ENCODE measurements at regions not wholly inside any gene's neighbourhood (a gene's known extent, or its start where the extent isn't known, plus 50 kb on each side); places are given as distances from the start of the nearest gene placed in this dataset.

- Histone ChIP-seq H2AFZ (ENCODE audit: low read depth, low read length) (no peak overlapping the region), H4K20me1 (replicated peaks; ENCODE audit: control insufficient read depth, insufficient read depth, low read length) (no peaks in the 10 kb centered on the region), H3K79me2 (ENCODE audit: control insufficient read depth, insufficient read depth, low read length) (no peaks in the 10 kb centered on the region), H3K4me2 (ENCODE audit: insufficient read depth, low read length) (no peak overlapping the region), H3K36me3 (ENCODE audit: control insufficient read depth, insufficient read depth, low read length) (no peaks in the 10 kb centered on the region), H3K27ac (ENCODE audit: extremely low read depth, low read depth, low read length) (no peak overlapping the region), H3K4me1 (replicated peaks in 1 of 2; ENCODE audit: control insufficient read depth in 2 of 2, insufficient read depth in 2 of 2, low read length in 2 of 2) (no peaks in the 10 kb centered on the region), H3K9me1 (ENCODE audit: control insufficient read depth, insufficient read depth, low read length) (no peaks in the 10 kb centered on the region), H3K4me3 (no peak overlapping the region), H3K9me3 (replicated peaks; ENCODE audit: control insufficient read depth, insufficient read depth, low read depth, low read length) (no peaks in the 10 kb centered on the region), H3K9ac (ENCODE audit: insufficient read depth in 1 of 2, low read depth in 2 of 2, low read length in 2 of 2) (no peak overlapping the region), H3K27me3 (ENCODE audit: control insufficient read depth in 2 of 2, insufficient read depth in 2 of 2, low read length in 2 of 2) (peaks cover 2 to 31% of the 10 kb centered on the region in 2 experiments; a peak in 4 of 5 replicates)
- DNase-seq (ENCODE audit: extremely low read depth in 1 of 4, low spot score in 3 of 4) (no peak), ATAC-seq (no peak), FAIRE-seq (no peak)
- ChIA-PET POLR2A (interaction anchor here (0.6 kb wide), 1 partner anchor 358 kb away, joined by 3 read pairs; no protein-coding TSS in a partner anchor), CTCF (ENCODE audit: low intra/inter-chr PET ratio) (no interaction called here)
- 0% methylated on average over 5 of the region's 6 CpGs for WGBS (ENCODE audit: insufficient coverage, low coverage, missing lambda C conversion rate)
- intact Hi-C loops (cut with micrococcal nuclease): no loop called here
- TF ChIP-seq LEF1 (IDR thresholded peaks at IDR 0.05) (no peak), ARHGAP35 (IDR thresholded peaks at IDR 0.05; ENCODE audit: partially characterized antibody) (no peak), CTBP1 (IDR thresholded peaks at IDR 0.05; ENCODE audit: borderline replicate concordance) (no peak), HDAC3 (IDR thresholded peaks at IDR 0.05; ENCODE audit: borderline replicate concordance, partially characterized antibody) (no peak), EGR1 (conservative IDR thresholded peaks at IDR 0.05) (no peak), DPF2 (IDR thresholded peaks at IDR 0.05) (no peak)
- BruUV-seq (replicated peaks): no TSS peak
- in situ Hi-C loops (cut with MboI): no loop called here
These were observed 262.6 kb upstream of the HS6ST1 start for GRCh38 chr2:128580988-128581848.

GRCh38 chr2:128581849-128582244 is 263.2 kb upstream of the HS6ST1 start:
- Histone ChIP-seq H3K9me3 (replicated peaks; ENCODE audit: control insufficient read depth, insufficient read depth, low read depth, low read length) (no peaks in the 10 kb centered on the region), H3K4me2 (ENCODE audit: insufficient read depth, low read length) (no peak overlapping the region), H2AFZ (ENCODE audit: low read depth, low read length) (no peak overlapping the region), H3K4me1 (replicated peaks in 1 of 2; ENCODE audit: control insufficient read depth in 2 of 2, insufficient read depth in 2 of 2, low read length in 2 of 2) (no peaks in the 10 kb centered on the region), H3K36me3 (ENCODE audit: control insufficient read depth, insufficient read depth, low read length) (no peaks in the 10 kb centered on the region), H3K27ac (ENCODE audit: extremely low read depth, low read depth, low read length) (no peak overlapping the region), H3K9ac (ENCODE audit: insufficient read depth in 1 of 2, low read depth in 2 of 2, low read length in 2 of 2) (no peak overlapping the region), H3K27me3 (ENCODE audit: control insufficient read depth in 2 of 2, insufficient read depth in 2 of 2, low read length in 2 of 2) (peaks cover 0 to 27% of the 10 kb centered on the region in 2 experiments; a peak in 3 of 5 replicates), H3K9me1 (ENCODE audit: control insufficient read depth, insufficient read depth, low read length) (no peaks in the 10 kb centered on the region), H3K4me3 (no peak overlapping the region), H4K20me1 (replicated peaks; ENCODE audit: control insufficient read depth, insufficient read depth, low read length) (no peaks in the 10 kb centered on the region), H3K79me2 (ENCODE audit: control insufficient read depth, insufficient read depth, low read length) (no peaks in the 10 kb centered on the region)
- WGBS (ENCODE audit: insufficient coverage, low coverage, missing lambda C conversion rate): 0% methylated on average over 2 of the region's 2 CpGs
- FAIRE-seq (no peak), DNase-seq (ENCODE audit: extremely low read depth in 1 of 4, low spot score in 3 of 4) (no peak), ATAC-seq (no peak)
- intact Hi-C loops (cut with micrococcal nuclease): no loop called here
- ChIA-PET CTCF (ENCODE audit: low intra/inter-chr PET ratio) (no interaction called here), POLR2A (no interaction called here)
- BruUV-seq (replicated peaks): no TSS peak
- in situ Hi-C loops (cut with MboI): no loop called here
- no peak for TF ChIP-seq TEAD4 (IDR thresholded peaks at IDR 0.05; ENCODE audit: low read length)
- TF ChIP-seq TEAD4 (CRISPR knock-in tag; IDR thresholded peaks at IDR 0.05; ENCODE audit: borderline replicate concordance): no peak
- TF ChIP-seq ZBED1 (IDR thresholded peaks at IDR 0.05): no peak
- TF ChIP-seq HDAC3 (IDR thresholded peaks at IDR 0.05; ENCODE audit: borderline replicate concordance, partially characterized antibody): no peak
- TF ChIP-seq NFRKB (IDR thresholded peaks at IDR 0.05; ENCODE audit: low read depth): no peak
- no peak for TF ChIP-seq HOMEZ (CRISPR knock-in tag; IDR thresholded peaks at IDR 0.05)
- TF ChIP-seq SOX6 (IDR thresholded peaks at IDR 0.05): no peak
- no peak for TF ChIP-seq ZNF644 (tag; IDR thresholded peaks at IDR 0.05; ENCODE audit: low read depth)
- no peak for TF ChIP-seq ZNF764 (CRISPR knock-in tag; IDR thresholded peaks at IDR 0.05; ENCODE audit: low read depth)
- no peak for TF ChIP-seq ZNF780A (CRISPR knock-in tag; IDR thresholded peaks at IDR 0.05)
- TF ChIP-seq ZNF551 (CRISPR knock-in tag; IDR thresholded peaks at IDR 0.05): no peak
- TF ChIP-seq PCBP1 (IDR thresholded peaks at IDR 0.05; ENCODE audit: low read depth, low read length, poor library complexity, severe bottlenecking): no peak
- TF ChIP-seq PPARD (CRISPR knock-in tag; IDR thresholded peaks at IDR 0.05): no peak
